Liver (tissue), 3 donors: ENCODE measurements at regions not wholly inside any gene's neighbourhood (a gene's known extent, or its start where the extent isn't known, plus 50 kb on each side); places are given as distances from the start of the nearest gene placed in this dataset.
"Not testable (repeated sequence)": the region's sequence is repeated elsewhere in the genome, so short reads cannot be mapped to it uniquely, and the experiment has no call there.

Experiments used
- EGR1 ChIP-seq, 2 donors: IDR thresholded peaks; 2 replicates each; pipeline ENCODE4 v1.6.1; 2016 to 2018; ENCODE audit warnings: antibody characterized with exemption in 2 of 2, low read depth in 2 of 2
- FOXA1 ChIP-seq: IDR thresholded peaks from 2 replicates; pipeline ENCODE4 v1.6.1; 2016; ENCODE audit warnings: antibody characterized with exemption
- FOXA2 ChIP-seq: IDR thresholded peaks from 2 replicates; pipeline ENCODE4 v1.6.1; 2016; ENCODE audit warnings: antibody characterized with exemption
- GABPA ChIP-seq, 2 donors: IDR thresholded peaks in 1 of 2; conservative IDR thresholded peaks in 1 of 2; 2 replicates each; pipeline ENCODE4 v1.6.1; 2016; ENCODE audit warnings: antibody characterized with exemption in 2 of 2, mild to moderate bottlenecking in 1 of 2, moderate library complexity in 1 of 2
- HNF4A ChIP-seq, 2 donors: conservative IDR thresholded peaks; 2 replicates each; pipeline ENCODE4 v1.6.1; 2016; ENCODE audit warnings: antibody characterized with exemption in 2 of 2, mild to moderate bottlenecking in 2 of 2
- HNF4G ChIP-seq: IDR thresholded peaks from 2 replicates; pipeline ENCODE4 v1.6.1; 2016; ENCODE audit warnings: antibody characterized with exemption
- JUND ChIP-seq, 2 donors: IDR thresholded peaks; 2 replicates each; pipeline ENCODE4 v1.6.1; 2016; ENCODE audit warnings: antibody characterized with exemption in 2 of 2
- RAD21 ChIP-seq, 2 donors: IDR thresholded peaks; 2 replicates each; pipeline ENCODE4 v1.6.1; 2016; ENCODE audit warnings: antibody characterized with exemption in 2 of 2, mild to moderate bottlenecking in 2 of 2
- RXRA ChIP-seq, 2 donors: IDR thresholded peaks; 2 replicates each; pipeline ENCODE4 v1.6.1; 2017 to 2018; ENCODE audit warnings: antibody characterized with exemption in 2 of 2, mild to moderate bottlenecking in 1 of 2
- SP1 ChIP-seq: IDR thresholded peaks from 2 replicates; pipeline ENCODE4 v1.6.1; 2018; ENCODE audit warnings: antibody characterized with exemption, mild to moderate bottlenecking
- TF ChIP-seq, protein P1 (sequence below): fragments of 150-350 bp; IDR thresholded peaks from 2 replicates; pipeline ENCODE4 v1.5.1; 2017; ENCODE audit warnings: improper control_type of control experiment, low read depth, low read length; ENCODE audit not compliant: missing input control
- TF ChIP-seq, protein P2 (sequence below): IDR thresholded peaks from 2 replicates; pipeline ENCODE4 v1.6.1; 2016; ENCODE audit warnings: antibody characterized with exemption
- TF ChIP-seq, protein P3 (sequence below): IDR thresholded peaks from 2 replicates; pipeline ENCODE4 v1.6.1; 2016; ENCODE audit warnings: antibody characterized with exemption
- TF ChIP-seq, protein P4 (sequence below): IDR thresholded peaks from 2 replicates; pipeline ENCODE4 v1.6.1; 2016; ENCODE audit warnings: antibody characterized with exemption, mild to moderate bottlenecking
- donor health status: healthy.
- donor health status: healthy.

DNA sequence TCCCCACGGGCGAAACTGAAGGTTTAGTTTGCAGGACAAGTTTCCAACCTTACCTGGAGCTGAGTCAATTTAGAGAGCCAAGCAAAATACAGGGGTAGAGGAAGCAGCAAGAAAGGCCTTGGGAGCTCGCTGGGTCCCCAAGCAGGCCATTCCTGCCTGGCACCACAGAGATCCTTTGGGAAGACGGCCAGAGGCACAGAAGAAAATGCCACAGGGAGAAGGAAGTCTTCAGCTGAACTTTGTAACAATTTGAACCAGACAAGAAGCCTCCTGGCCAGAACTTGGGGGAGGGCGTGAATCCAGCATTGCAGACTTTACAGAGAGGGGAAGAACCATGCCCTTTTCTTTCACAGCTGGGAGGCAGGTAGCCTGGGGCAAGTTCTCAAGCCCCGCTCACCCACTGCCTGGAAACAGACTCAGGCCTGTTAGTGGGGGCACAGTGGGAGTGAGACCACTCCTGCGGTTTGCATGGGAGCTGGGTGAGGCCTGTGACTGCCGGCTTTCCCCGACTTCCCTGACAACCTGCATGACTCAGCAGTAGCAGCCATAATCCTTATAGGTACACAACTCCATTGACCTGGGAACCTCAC is 259.4 kb downstream of the SETD4 start:
- TF ChIP-seq, protein P1, sequence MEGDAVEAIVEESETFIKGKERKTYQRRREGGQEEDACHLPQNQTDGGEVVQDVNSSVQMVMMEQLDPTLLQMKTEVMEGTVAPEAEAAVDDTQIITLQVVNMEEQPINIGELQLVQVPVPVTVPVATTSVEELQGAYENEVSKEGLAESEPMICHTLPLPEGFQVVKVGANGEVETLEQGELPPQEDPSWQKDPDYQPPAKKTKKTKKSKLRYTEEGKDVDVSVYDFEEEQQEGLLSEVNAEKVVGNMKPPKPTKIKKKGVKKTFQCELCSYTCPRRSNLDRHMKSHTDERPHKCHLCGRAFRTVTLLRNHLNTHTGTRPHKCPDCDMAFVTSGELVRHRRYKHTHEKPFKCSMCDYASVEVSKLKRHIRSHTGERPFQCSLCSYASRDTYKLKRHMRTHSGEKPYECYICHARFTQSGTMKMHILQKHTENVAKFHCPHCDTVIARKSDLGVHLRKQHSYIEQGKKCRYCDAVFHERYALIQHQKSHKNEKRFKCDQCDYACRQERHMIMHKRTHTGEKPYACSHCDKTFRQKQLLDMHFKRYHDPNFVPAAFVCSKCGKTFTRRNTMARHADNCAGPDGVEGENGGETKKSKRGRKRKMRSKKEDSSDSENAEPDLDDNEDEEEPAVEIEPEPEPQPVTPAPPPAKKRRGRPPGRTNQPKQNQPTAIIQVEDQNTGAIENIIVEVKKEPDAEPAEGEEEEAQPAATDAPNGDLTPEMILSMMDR: not testable (repeated sequence)
- TF ChIP-seq RAD21 (IDR thresholded peaks at IDR 0.05); FOXA2; RXRA (IDR thresholded peaks at IDR 0.05); EGR1 (IDR thresholded peaks at IDR 0.05; ENCODE audit: low read depth in 2 of 2); GABPA (IDR thresholded peaks at IDR 0.05 in 1 of 2, conservative IDR thresholded peaks at IDR 0.05 in 1 of 2); JUND (IDR thresholded peaks at IDR 0.05); HNF4G; SP1; HNF4A (conservative IDR thresholded peaks at IDR 0.05); FOXA1: not testable (repeated sequence)
- TF ChIP-seq, protein P2, sequence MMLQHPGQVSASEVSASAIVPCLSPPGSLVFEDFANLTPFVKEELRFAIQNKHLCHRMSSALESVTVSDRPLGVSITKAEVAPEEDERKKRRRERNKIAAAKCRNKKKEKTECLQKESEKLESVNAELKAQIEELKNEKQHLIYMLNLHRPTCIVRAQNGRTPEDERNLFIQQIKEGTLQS: not testable (repeated sequence)
- TF ChIP-seq, protein P3, sequence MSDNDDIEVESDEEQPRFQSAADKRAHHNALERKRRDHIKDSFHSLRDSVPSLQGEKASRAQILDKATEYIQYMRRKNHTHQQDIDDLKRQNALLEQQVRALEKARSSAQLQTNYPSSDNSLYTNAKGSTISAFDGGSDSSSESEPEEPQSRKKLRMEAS: not testable (repeated sequence)
- TF ChIP-seq, protein P4, sequence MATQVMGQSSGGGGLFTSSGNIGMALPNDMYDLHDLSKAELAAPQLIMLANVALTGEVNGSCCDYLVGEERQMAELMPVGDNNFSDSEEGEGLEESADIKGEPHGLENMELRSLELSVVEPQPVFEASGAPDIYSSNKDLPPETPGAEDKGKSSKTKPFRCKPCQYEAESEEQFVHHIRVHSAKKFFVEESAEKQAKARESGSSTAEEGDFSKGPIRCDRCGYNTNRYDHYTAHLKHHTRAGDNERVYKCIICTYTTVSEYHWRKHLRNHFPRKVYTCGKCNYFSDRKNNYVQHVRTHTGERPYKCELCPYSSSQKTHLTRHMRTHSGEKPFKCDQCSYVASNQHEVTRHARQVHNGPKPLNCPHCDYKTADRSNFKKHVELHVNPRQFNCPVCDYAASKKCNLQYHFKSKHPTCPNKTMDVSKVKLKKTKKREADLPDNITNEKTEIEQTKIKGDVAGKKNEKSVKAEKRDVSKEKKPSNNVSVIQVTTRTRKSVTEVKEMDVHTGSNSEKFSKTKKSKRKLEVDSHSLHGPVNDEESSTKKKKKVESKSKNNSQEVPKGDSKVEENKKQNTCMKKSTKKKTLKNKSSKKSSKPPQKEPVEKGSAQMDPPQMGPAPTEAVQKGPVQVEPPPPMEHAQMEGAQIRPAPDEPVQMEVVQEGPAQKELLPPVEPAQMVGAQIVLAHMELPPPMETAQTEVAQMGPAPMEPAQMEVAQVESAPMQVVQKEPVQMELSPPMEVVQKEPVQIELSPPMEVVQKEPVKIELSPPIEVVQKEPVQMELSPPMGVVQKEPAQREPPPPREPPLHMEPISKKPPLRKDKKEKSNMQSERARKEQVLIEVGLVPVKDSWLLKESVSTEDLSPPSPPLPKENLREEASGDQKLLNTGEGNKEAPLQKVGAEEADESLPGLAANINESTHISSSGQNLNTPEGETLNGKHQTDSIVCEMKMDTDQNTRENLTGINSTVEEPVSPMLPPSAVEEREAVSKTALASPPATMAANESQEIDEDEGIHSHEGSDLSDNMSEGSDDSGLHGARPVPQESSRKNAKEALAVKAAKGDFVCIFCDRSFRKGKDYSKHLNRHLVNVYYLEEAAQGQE: not testable (repeated sequence)
